ENCODE measurements at regions not wholly inside any gene's neighbourhood (a gene's known extent, or its start where the extent isn't known, plus 50 kb on each side); places are given as distances from the start of the nearest gene placed in this dataset.

DNA sequence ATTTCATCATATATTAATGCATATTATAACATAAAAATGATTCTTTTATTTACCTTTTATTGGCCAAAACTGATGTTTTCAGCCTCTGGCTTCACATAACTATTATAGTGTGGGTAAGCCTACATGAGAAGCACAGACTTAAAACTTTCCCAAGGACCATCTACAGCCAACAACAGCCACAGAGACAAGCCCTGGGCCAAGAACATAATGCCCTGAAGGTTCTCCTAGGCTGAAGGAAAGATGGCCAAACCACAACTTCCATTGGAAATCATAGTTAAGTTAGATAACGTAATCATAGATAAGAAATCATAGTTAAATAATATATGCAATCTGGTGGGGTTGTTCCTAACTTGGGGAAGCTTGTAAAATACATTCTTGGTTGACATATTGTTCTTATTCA lies 280.0 kb upstream of the EMCN start:
- no peak overlapping the region for H3K27ac Mint-ChIP-seq
- DNase-seq: no peak
- no peaks in the 10 kb centered on the region for H3K36me3 Mint-ChIP-seq (ENCODE audit: low read depth)
- no peak overlapping the region for H3K4me3 Mint-ChIP-seq
- H3K4me1 Mint-ChIP-seq (ENCODE audit: low read depth): no peaks in the 10 kb centered on the region
- no peaks in the 10 kb centered on the region for H3K9me3 Mint-ChIP-seq
- H3K27me3 Mint-ChIP-seq (ENCODE audit: insufficient read depth): no peaks in the 10 kb centered on the region
- TF ChIP-seq, protein P1, sequence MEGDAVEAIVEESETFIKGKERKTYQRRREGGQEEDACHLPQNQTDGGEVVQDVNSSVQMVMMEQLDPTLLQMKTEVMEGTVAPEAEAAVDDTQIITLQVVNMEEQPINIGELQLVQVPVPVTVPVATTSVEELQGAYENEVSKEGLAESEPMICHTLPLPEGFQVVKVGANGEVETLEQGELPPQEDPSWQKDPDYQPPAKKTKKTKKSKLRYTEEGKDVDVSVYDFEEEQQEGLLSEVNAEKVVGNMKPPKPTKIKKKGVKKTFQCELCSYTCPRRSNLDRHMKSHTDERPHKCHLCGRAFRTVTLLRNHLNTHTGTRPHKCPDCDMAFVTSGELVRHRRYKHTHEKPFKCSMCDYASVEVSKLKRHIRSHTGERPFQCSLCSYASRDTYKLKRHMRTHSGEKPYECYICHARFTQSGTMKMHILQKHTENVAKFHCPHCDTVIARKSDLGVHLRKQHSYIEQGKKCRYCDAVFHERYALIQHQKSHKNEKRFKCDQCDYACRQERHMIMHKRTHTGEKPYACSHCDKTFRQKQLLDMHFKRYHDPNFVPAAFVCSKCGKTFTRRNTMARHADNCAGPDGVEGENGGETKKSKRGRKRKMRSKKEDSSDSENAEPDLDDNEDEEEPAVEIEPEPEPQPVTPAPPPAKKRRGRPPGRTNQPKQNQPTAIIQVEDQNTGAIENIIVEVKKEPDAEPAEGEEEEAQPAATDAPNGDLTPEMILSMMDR (IDR thresholded peaks at IDR 0.05): no peak

DNA sequence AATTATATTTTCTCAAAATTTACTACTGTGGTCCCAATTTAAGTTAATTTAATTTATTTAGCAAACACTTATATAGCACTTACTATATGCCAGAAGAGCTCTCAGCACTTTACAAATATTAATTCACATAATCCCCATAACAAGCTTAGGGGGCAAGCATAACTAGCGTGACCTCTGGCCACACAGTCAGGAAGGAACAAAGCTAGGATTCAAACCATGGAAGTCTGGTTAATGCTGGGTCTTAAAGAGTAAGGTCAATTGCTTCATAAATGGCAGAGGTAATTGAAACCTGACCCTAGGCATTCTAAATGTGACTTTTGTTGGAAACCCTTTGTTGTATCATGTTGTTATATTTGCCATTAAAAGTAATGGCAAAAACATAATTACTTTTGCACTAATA lies 279.5 kb upstream of the EMCN start:
- TF ChIP-seq, protein P1 (IDR thresholded peaks at IDR 0.05): no peak

DNA sequence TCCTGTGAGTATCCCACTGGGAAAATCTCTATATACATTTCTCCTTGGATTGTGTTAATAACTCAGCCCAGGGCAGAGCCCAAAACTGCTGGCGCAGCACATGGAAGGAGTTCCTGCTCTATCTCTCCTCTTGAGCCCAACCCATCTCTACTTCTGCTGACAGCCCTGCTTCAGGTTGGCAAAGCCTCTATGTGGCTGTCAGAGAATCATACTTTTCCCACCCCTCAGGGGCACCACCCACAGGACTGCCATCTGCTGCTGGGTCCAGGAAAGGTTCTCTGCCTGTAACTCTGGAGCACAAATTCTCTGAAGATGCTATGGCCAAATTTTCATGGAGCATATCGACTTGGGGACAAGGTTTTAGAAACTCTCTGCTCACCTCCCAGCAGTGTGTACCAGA lies 278.5 kb upstream of the EMCN start:
- TF ChIP-seq, protein P1 (IDR thresholded peaks at IDR 0.05): no peak
- Mint-ChIP-seq H3K9me3 (no peaks in the 10 kb centered on the region), H3K27ac (no peak overlapping the region), H3K36me3 (ENCODE audit: low read depth) (no peaks in the 10 kb centered on the region), H3K4me3 (no peak overlapping the region), H3K27me3 (ENCODE audit: insufficient read depth) (no peaks in the 10 kb centered on the region), H3K4me1 (ENCODE audit: low read depth) (no peaks in the 10 kb centered on the region)
- DNase-seq: no peak

More for the DNA sequence above, 279.5 kb upstream of the EMCN start:
- Mint-ChIP-seq H3K4me1 (ENCODE audit: low read depth) (no peaks in the 10 kb centered on the region), H3K27me3 (ENCODE audit: insufficient read depth) (no peaks in the 10 kb centered on the region), H3K9me3 (no peaks in the 10 kb centered on the region), H3K36me3 (ENCODE audit: low read depth) (no peaks in the 10 kb centered on the region), H3K4me3 (no peak overlapping the region), H3K27ac (no peak overlapping the region)
- no peak for DNase-seq

- Mint-ChIP-seq H3K27me3 (ENCODE audit: insufficient read depth) (no peaks in the 10 kb centered on the region), H3K4me1 (ENCODE audit: low read depth) (no peaks in the 10 kb centered on the region), H3K4me3 (no peak overlapping the region), H3K36me3 (ENCODE audit: low read depth) (no peaks in the 10 kb centered on the region), H3K9me3 (no peaks in the 10 kb centered on the region), H3K27ac (no peak overlapping the region)
- TF ChIP-seq, protein P1 (IDR thresholded peaks at IDR 0.05): no peak
- DNase-seq: no peak
Observed at GRCh38 chr4:100795581-100795980, 277.8 kb upstream of the EMCN start.

GRCh38 chr4:100790836-100791615 lies 273.2 kb upstream of the EMCN start:
- Mint-ChIP-seq H3K36me3 (ENCODE audit: low read depth) (no peaks in the 10 kb centered on the region), H3K27ac (no peak overlapping the region), H3K4me3 (no peak overlapping the region), H3K27me3 (ENCODE audit: insufficient read depth) (no peaks in the 10 kb centered on the region), H3K9me3 (no peaks in the 10 kb centered on the region), H3K4me1 (ENCODE audit: low read depth) (no peaks in the 10 kb centered on the region)
- TF ChIP-seq, protein P1 (IDR thresholded peaks at IDR 0.05): no peak
- DNase-seq: no peak

Measured in HFFc6 (cell line).